Endothelial cell of umbilical vein (primary cell): ENCODE measurements at regions not wholly inside any gene's neighbourhood (a gene's known extent, or its start where the extent isn't known, plus 50 kb on each side); places are given as distances from the start of the nearest gene placed in this dataset.

Experiments used
- BruUV-seq: library from RNA; stranded (reverse); fragments of 400-500 nt; replicated peaks from 2 replicates; lab custom pipeline; 2021; lab: Mats Ljungman, UMichigan
- CTCF ChIA-PET: fragments of 300-600, 350-600 bp; sonication (Branson Sonifier 250); formaldehyde crosslinking; loops from one replicate; lab custom pipeline; 2021; ENCODE audit warnings: antibody characterized with exemption, inconsistent platforms; lab: Charles Lee
- POLR2A ChIA-PET: fragments of 300-600, 350-600 bp; sonication (Branson Sonifier 250); formaldehyde crosslinking; loops from one replicate; lab custom pipeline; 2021; ENCODE audit warnings: antibody characterized with exemption, inconsistent platforms; lab: Charles Lee
- DNase-seq: peaks from one replicate; pipeline ENCODE4 v3.0.0-alpha.2; 2011; ENCODE audit warnings: low read depth, low spot score
- FAIRE-seq: peaks from 2 replicates; lab custom pipeline; 2011; peaks lifted over from hg19 to GRCh38; lab: Jason Lieb, UNC
- H2AFZ ChIP-seq: 2 replicates; pipeline ENCODE4 v1.6.0; 2012; ENCODE audit warnings: low read depth, low read length, control low read depth, inconsistent platforms
- H3K27ac ChIP-seq: 2 replicates; pipeline ENCODE4 v1.5.1; 2011; ENCODE audit warnings: low read depth, mild to moderate bottlenecking, control low read depth, low read length, moderate library complexity; ENCODE audit not compliant: insufficient read depth
- H3K27me3 ChIP-seq, 2 experiments: 2 replicates each; pipeline versions ENCODE4 v1.6.0 to v1.6.1; 2011; ENCODE audit warnings: low read length in 2 of 2, mixed read lengths in 1 of 2; ENCODE audit not compliant: control insufficient read depth in 2 of 2, insufficient read depth in 2 of 2
- H3K36me3 ChIP-seq, 2 experiments: 2 replicates in 1 of 2; 3 replicates in 1 of 2; pipeline ENCODE4 v1.5.1; 2011; ENCODE audit warnings: low read length in 2 of 2, mild to moderate bottlenecking in 1 of 2, moderate library complexity in 1 of 2; ENCODE audit not compliant: control insufficient read depth in 2 of 2, insufficient read depth in 2 of 2; ENCODE audit errors: extremely low read depth in 1 of 2
- H3K4me1 ChIP-seq: 3 replicates; pipeline ENCODE4 v1.5.1; 2011; ENCODE audit warnings: mild to moderate bottlenecking, low read length; ENCODE audit not compliant: control insufficient read depth, insufficient read depth; ENCODE audit errors: extremely low read depth
- H3K4me2 ChIP-seq: 2 replicates; pipeline ENCODE4 v1.6.1; 2011; ENCODE audit warnings: low read length, control low read depth, mixed read lengths; ENCODE audit not compliant: insufficient read depth
- H3K4me3 ChIP-seq, 3 experiments: fragments of 200-600 bp in 1 of 3; sonication (generic), shearing (Covaris generic) in 1 of 3; replicated peaks in 1 of 3; 2 replicates each; pipeline ENCODE4 v1.5.1; 2011 to 2016; ENCODE audit warnings: control low read depth in 3 of 3, low read length in 3 of 3, mild to moderate bottlenecking in 2 of 3, inconsistent platforms in 1 of 3, low read depth in 1 of 3, moderate library complexity in 1 of 3; ENCODE audit not compliant: insufficient read depth in 1 of 3
- H3K79me2 ChIP-seq: 2 replicates; pipeline ENCODE4 v1.6.0; 2012; ENCODE audit warnings: low read length, inconsistent platforms; ENCODE audit not compliant: control insufficient read depth, insufficient read depth
- H3K9ac ChIP-seq: replicated peaks from 2 replicates; pipeline ENCODE3; 2011; ENCODE audit warnings: low read length, control low read depth; ENCODE audit not compliant: insufficient read depth; ENCODE audit errors: extremely low read depth
- H3K9me1 ChIP-seq: replicated peaks from 3 replicates; pipeline ENCODE4 v1.6.0; 2011; ENCODE audit warnings: mild to moderate bottlenecking, low read length; ENCODE audit not compliant: control insufficient read depth, insufficient read depth; ENCODE audit errors: extremely low read depth
- H3K9me3 ChIP-seq: replicated peaks from 2 replicates; pipeline ENCODE4 v1.5.1; 2012; ENCODE audit warnings: low read length, inconsistent platforms; ENCODE audit not compliant: control insufficient read depth, insufficient read depth
- H4K20me1 ChIP-seq: replicated peaks from 2 replicates; pipeline ENCODE3; 2011; ENCODE audit warnings: mild to moderate bottlenecking, low read length; ENCODE audit not compliant: control insufficient read depth, insufficient read depth; ENCODE audit errors: extremely low read depth
- EZH2 ChIP-seq: IDR thresholded peaks from 2 replicates; pipeline ENCODE4 v1.6.1; 2012; ENCODE audit warnings: borderline replicate concordance, low read depth, mild to moderate bottlenecking, moderate library complexity, low read length, inconsistent platforms; ENCODE audit not compliant: severe bottlenecking
- FOS ChIP-seq: IDR thresholded peaks from 2 replicates; pipeline ENCODE4 v1.6.1; 2011; ENCODE audit warnings: mild to moderate bottlenecking, low read length, moderate library complexity, borderline replicate concordance; ENCODE audit not compliant: insufficient read depth
- GATA2 ChIP-seq: IDR thresholded peaks from 2 replicates; pipeline ENCODE4 v1.7.0; 2011; ENCODE audit warnings: low read depth, mild to moderate bottlenecking, moderate library complexity, mixed read lengths, low read length; ENCODE audit not compliant: insufficient read length, insufficient read depth
- JUN ChIP-seq: IDR thresholded peaks from 2 replicates; pipeline ENCODE4 v1.6.1; 2011; ENCODE audit warnings: borderline replicate concordance, low read depth; ENCODE audit not compliant: insufficient read length, insufficient read depth
- MAX ChIP-seq: IDR thresholded peaks from 2 replicates; pipeline ENCODE4 v1.6.1; 2011; ENCODE audit not compliant: insufficient read depth, insufficient read length
- MYC ChIP-seq: IDR thresholded peaks from one replicate; pipeline ENCODE4 v1.6.1; 2011; ENCODE audit warnings: mild to moderate bottlenecking, low read depth, low read length
- POLR2A ChIP-seq: IDR thresholded peaks from 2 replicates; pipeline ENCODE4 v1.6.1; 2012; ENCODE audit warnings: low read depth, mild to moderate bottlenecking, control low read depth, low read length
- POLR2AphosphoS5 ChIP-seq: IDR thresholded peaks from 2 replicates; pipeline ENCODE4 v1.6.1; 2012; ENCODE audit warnings: low read depth, mild to moderate bottlenecking, control low read depth, low read length, moderate library complexity; ENCODE audit not compliant: insufficient read depth
- dilution Hi-C: fragments of 300-500 bp; cut with MboI; formaldehyde crosslinking; loops from one replicate; pipeline ENCODE4 v1.15.0; 2019; ENCODE audit warnings: low sequenced_read_pairs; ENCODE audit not compliant: extremely low pct_ligation_motif_present
- intact Hi-C: fragments of 100-400 bp; cut with micrococcal nuclease; formaldehyde crosslinking; loops from one replicate; pipeline ENCODE4 v1.10.0; 2022
- TF ChIP-seq, protein P1 (sequence below), 2 donors: IDR thresholded peaks; 1 replicate in 1 of 2; 2 replicates in 1 of 2; pipeline ENCODE4 v1.5.1; 2011; ENCODE audit warnings: low read length in 2 of 2, mild to moderate bottlenecking in 2 of 2, moderate library complexity in 2 of 2, control low read depth in 1 of 2, inconsistent platforms in 1 of 2, low read depth in 1 of 2; ENCODE audit not compliant: insufficient read depth in 1 of 2; ENCODE audit errors: extremely low read depth in 1 of 2

DNA sequence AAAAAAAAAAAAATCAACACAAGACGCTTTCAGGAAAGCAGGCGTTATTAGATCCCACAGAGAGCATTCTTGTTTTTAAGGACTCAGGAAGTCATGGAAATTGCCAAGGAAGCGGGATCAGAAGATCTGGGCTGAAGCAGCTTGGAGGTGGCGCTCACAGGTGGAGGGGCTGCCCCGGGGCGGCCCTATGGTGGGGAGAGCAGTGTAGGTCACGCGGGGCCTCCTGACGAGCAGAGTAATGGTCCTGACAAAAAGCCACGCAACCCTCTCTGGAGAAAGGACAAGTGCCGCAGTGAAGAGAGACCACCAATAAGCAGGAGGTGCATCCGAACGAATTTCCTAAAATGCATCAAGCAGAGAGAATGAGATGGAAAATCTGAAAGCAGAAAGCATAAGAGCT lies 407.0 kb downstream of the BRD1 start:
- Histone ChIP-seq H3K9me1 (no peaks in the 10 kb centered on the region), H2AFZ (no peak overlapping the region), H3K27ac (no peak overlapping the region), H3K4me3 (no peak overlapping the region), H3K79me2 (no peaks in the 10 kb centered on the region), H3K4me1 (no peaks in the 10 kb centered on the region), H3K9ac (no peak overlapping the region), H4K20me1 (no peaks in the 10 kb centered on the region), H3K27me3 (no peaks in the 10 kb centered on the region), H3K36me3 (no peaks in the 10 kb centered on the region), H3K4me2 (no peak overlapping the region), H3K9me3 (peaks cover 3% of the 10 kb centered on the region)
- ChIA-PET CTCF (no interaction called here), POLR2A (no interaction called here)
- BruUV-seq = no TSS peak
- FAIRE-seq = no peak
- TF ChIP-seq MYC = no peak
- TF ChIP-seq POLR2A = no peak
- no peak for TF ChIP-seq FOS
- no peak for TF ChIP-seq JUN
- TF ChIP-seq, protein P1, sequence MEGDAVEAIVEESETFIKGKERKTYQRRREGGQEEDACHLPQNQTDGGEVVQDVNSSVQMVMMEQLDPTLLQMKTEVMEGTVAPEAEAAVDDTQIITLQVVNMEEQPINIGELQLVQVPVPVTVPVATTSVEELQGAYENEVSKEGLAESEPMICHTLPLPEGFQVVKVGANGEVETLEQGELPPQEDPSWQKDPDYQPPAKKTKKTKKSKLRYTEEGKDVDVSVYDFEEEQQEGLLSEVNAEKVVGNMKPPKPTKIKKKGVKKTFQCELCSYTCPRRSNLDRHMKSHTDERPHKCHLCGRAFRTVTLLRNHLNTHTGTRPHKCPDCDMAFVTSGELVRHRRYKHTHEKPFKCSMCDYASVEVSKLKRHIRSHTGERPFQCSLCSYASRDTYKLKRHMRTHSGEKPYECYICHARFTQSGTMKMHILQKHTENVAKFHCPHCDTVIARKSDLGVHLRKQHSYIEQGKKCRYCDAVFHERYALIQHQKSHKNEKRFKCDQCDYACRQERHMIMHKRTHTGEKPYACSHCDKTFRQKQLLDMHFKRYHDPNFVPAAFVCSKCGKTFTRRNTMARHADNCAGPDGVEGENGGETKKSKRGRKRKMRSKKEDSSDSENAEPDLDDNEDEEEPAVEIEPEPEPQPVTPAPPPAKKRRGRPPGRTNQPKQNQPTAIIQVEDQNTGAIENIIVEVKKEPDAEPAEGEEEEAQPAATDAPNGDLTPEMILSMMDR (IDR thresholded peaks at IDR 0.05; ENCODE audit: extremely low read depth in 1 of 2, insufficient read depth in 1 of 2, low read depth in 1 of 2, low read length in 2 of 2) = no peak
- no peak for TF ChIP-seq EZH2
- TF ChIP-seq MAX = no peak
- no peak for TF ChIP-seq POLR2AphosphoS5
- no peak for TF ChIP-seq GATA2
- dilution Hi-C loops (no loop called here), intact Hi-C loops (no loop called here)
- DNase-seq = no peak
